K562 (cell line): ENCODE measurements at regions not wholly inside any gene's neighbourhood (a gene's known extent, or its start where the extent isn't known, plus 50 kb on each side); places are given as distances from the start of the nearest gene placed in this dataset.

Source experiments
- ATF7 ChIP-seq: fragments of 450-650 bp; IDR thresholded peaks from 2 replicates; pipeline ENCODE4 v1.7.1; 2014; ENCODE audit warnings: mild to moderate bottlenecking, moderate library complexity
- RBM34 ChIP-seq: fragments of 200-400 bp; formaldehyde crosslinking; IDR thresholded peaks from 2 replicates; pipeline ENCODE4 v1.6.1; 2018; ENCODE audit warnings: low read length, borderline replicate concordance; ENCODE audit not compliant: insufficient read depth
- SRSF9 ChIP-seq: fragments of 200-400 bp; formaldehyde crosslinking; IDR thresholded peaks from 2 replicates; pipeline ENCODE4 v1.6.1; 2017; ENCODE audit warnings: low read depth, low read length, borderline replicate concordance
- TAF1 ChIP-seq: IDR thresholded peaks from 2 replicates; pipeline ENCODE4 v1.6.1; 2011; ENCODE audit warnings: mild to moderate bottlenecking, low read length, moderate library complexity; ENCODE audit not compliant: insufficient read depth, control insufficient read depth, severe bottlenecking; ENCODE audit errors: extremely low read depth
- ZNF217 ChIP-seq: sonication (generic); formaldehyde crosslinking; IDR thresholded peaks from 2 replicates; pipeline ENCODE4 v1.8.0; 2022; ENCODE audit warnings: mild to moderate bottlenecking, missing genetic modification reagents
- TF ChIP-seq, protein P1 (sequence below), 3 experiments: IDR thresholded peaks in 2 of 3; conservative IDR thresholded peaks in 1 of 3; 2 replicates each; pipeline ENCODE4 v1.5.1; 2011 to 2012; ENCODE audit warnings: low read length in 3 of 3, mild to moderate bottlenecking in 3 of 3, control low read depth in 2 of 3, improper control_type of control experiment in 1 of 3, inconsistent platforms in 1 of 3, low read depth in 1 of 3, mixed read lengths in 1 of 3, moderate library complexity in 1 of 3; ENCODE audit not compliant: insufficient read depth in 2 of 3
- TF ChIP-seq, protein P2 (sequence below), 3 experiments: fragments of 200-800 bp in 1 of 3; sonication (Bioruptor generic) in 1 of 3; sonication (generic) in 1 of 3; formaldehyde crosslinking in 1 of 3; IDR thresholded peaks; 2 replicates each; pipeline versions ENCODE4 v1.6.1 to v1.8.0; 2016 to 2022; ENCODE audit warnings: mild to moderate bottlenecking in 2 of 3, missing compliant biosample characterization in 2 of 3, missing genetic modification characterization in 2 of 3, missing genetic modification reagents in 1 of 3

DNA sequence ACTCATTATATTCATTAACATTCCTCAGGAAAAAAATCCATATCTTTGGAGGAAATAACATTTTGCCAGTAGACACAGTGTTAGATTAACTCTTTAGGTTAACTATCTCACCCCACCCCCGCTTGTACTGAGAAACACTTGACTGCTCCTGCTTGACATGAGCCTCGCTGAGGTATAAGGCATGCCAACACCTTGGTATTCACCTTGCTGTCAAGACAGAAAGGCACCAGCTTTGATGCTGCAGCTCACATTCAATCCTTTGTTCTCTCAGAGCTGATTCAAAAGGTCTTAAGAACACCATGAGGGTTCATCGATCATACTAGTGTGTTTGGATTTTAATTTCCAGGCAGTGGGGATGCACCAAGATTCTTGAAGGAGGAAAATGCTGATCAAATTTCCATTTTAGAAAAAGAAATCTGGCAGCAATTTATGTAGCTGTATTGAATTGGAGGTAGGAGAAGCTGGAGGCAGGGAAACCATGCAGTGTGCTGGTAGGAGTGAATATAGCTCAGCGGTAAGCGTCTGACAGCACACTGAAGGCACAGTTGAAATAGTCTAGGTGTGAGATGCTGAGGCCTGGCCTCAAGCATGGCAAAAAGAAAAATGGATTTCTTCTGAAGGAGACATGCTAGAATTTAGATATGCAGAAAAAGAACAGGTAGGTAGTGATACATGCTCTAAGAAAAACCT lies 108.0 kb upstream of the ST6GALNAC5 start:
- TF ChIP-seq, protein P1, sequence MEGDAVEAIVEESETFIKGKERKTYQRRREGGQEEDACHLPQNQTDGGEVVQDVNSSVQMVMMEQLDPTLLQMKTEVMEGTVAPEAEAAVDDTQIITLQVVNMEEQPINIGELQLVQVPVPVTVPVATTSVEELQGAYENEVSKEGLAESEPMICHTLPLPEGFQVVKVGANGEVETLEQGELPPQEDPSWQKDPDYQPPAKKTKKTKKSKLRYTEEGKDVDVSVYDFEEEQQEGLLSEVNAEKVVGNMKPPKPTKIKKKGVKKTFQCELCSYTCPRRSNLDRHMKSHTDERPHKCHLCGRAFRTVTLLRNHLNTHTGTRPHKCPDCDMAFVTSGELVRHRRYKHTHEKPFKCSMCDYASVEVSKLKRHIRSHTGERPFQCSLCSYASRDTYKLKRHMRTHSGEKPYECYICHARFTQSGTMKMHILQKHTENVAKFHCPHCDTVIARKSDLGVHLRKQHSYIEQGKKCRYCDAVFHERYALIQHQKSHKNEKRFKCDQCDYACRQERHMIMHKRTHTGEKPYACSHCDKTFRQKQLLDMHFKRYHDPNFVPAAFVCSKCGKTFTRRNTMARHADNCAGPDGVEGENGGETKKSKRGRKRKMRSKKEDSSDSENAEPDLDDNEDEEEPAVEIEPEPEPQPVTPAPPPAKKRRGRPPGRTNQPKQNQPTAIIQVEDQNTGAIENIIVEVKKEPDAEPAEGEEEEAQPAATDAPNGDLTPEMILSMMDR (IDR thresholded peaks at IDR 0.05 in 2 of 3, conservative IDR thresholded peaks at IDR 0.05 in 1 of 3; ENCODE audit: insufficient read depth in 2 of 3, low read depth in 1 of 3, low read length in 3 of 3), result no peak
- no peak for TF ChIP-seq ATF7
- TF ChIP-seq TAF1, result no peak
- TF ChIP-seq ZNF217 (CRISPR knock-in tag), result no peak
- TF ChIP-seq, protein P2, sequence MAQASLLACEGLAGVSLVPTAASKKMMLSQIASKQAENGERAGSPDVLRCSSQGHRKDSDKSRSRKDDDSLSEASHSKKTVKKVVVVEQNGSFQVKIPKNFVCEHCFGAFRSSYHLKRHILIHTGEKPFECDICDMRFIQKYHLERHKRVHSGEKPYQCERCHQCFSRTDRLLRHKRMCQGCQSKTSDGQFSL (CRISPR knock-in tag; IDR thresholded peaks at IDR 0.05), result no peak
- TF ChIP-seq, protein P2 (tag; IDR thresholded peaks at IDR 0.05), result no peak
- TF ChIP-seq RBM34, result no peak
- no peak for TF ChIP-seq SRSF9
